DOHH2 (cell line): ENCODE measurements at regions not wholly inside any gene's neighbourhood (a gene's known extent, or its start where the extent isn't known, plus 50 kb on each side); places are given as distances from the start of the nearest gene placed in this dataset.

Experiments used
- EZH2phosphoT487 ChIP-seq: fragments of 200-600 bp; sonication (generic); IDR thresholded peaks from 2 replicates; pipeline ENCODE4 v1.6.1; 2017; ENCODE audit warnings: borderline replicate concordance, mild to moderate bottlenecking, antibody characterized with exemption, low read length, moderate library complexity, mixed read lengths
- TF ChIP-seq, protein P1 (sequence below): fragments of 200-600 bp; sonication (generic); IDR thresholded peaks from one replicate; pipeline ENCODE4 v1.5.1; 2014; ENCODE audit warnings: antibody characterized with exemption, mild to moderate bottlenecking, low read depth, low read length; ENCODE audit not compliant: poor library complexity, severe bottlenecking

DNA sequence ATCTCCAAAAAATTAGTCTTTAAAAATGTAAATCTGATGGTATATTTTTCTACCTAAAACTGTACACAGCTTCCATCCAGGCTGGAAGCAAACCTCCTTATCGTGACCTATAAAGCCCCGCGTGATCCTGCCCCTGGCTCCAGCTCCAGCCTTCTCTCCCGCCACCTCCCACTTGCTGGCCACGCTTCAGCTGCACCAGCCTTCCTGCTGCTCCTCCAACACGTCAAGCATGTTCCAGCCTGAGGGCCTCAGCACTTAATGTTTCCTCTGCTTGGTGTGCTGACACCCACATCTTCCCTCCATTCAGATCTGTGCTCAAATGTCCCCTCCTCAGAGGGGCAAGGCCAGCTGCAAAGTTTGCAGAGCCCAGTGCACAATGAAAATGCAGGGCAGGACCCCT, 123.5 kb upstream of the MAGI3 start:
- TF ChIP-seq, protein P1, sequence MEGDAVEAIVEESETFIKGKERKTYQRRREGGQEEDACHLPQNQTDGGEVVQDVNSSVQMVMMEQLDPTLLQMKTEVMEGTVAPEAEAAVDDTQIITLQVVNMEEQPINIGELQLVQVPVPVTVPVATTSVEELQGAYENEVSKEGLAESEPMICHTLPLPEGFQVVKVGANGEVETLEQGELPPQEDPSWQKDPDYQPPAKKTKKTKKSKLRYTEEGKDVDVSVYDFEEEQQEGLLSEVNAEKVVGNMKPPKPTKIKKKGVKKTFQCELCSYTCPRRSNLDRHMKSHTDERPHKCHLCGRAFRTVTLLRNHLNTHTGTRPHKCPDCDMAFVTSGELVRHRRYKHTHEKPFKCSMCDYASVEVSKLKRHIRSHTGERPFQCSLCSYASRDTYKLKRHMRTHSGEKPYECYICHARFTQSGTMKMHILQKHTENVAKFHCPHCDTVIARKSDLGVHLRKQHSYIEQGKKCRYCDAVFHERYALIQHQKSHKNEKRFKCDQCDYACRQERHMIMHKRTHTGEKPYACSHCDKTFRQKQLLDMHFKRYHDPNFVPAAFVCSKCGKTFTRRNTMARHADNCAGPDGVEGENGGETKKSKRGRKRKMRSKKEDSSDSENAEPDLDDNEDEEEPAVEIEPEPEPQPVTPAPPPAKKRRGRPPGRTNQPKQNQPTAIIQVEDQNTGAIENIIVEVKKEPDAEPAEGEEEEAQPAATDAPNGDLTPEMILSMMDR = no peak
- no peak for TF ChIP-seq EZH2phosphoT487
